ENCODE measurements at regions not wholly inside any gene's neighbourhood (a gene's known extent, or its start where the extent isn't known, plus 50 kb on each side); places are given as distances from the start of the nearest gene placed in this dataset.
A peak's percentile ranks its signal among the peaks of the same experiment; 100 is the strongest.
"Not testable (repeated sequence)": the region's sequence is repeated elsewhere in the genome, so short reads cannot be mapped to it uniquely, and the experiment has no call there.

DNA sequence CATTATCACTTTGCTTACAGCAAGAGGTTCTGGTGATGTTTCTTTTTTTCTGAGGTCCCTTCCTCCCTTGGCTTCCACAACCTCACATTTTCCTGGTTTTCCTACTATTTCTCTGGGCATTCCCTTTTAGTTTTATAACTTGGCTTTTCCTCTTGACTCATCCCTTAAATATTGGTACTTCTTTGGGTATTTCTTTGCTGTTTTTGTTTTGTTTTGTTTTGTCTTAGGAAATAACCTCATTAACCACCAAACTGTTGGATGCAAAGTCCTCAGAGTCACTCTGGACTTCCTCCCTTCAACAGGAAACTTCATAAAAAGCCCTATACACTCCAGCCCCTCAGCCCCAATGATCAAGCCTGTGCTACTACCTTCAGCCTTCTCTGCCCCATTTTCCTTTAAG lies 211.1 kb downstream of the DUSP10 start:
- no peak for DNase-seq

DNA sequence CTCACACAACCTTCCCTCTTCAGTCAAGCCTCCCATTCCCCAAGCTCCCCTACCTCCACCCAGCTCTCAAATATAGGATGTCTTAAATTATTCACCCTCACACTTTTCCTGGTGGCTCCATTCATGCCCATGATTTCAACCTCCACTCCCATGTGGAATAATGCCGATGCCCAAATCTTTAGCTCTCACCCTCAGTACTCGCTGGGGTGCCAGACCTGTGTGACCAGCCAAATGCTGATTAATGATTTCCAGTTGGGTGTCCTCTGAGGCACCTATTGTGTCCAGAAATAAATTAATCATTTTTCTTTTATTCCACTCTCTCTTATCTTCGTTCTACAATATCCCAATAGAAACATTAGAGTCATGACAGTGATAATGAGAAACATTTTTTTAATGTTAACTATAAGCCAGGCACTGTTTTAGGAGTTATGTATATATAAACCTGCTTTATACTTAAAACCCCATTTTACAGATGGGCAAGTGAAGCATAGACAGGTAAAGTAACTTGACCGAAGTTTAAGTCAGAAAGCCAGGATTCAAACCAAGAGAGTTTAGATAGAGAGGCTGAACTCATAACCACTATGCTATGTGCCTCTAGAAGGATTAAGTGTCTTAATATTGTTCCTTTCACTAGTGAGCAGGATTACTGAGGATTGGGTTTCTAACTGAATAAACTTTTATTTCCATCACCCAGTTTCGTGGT lies 209.7 kb downstream of the DUSP10 start:
- DNase-seq, result peak; percentile 10

DNA sequence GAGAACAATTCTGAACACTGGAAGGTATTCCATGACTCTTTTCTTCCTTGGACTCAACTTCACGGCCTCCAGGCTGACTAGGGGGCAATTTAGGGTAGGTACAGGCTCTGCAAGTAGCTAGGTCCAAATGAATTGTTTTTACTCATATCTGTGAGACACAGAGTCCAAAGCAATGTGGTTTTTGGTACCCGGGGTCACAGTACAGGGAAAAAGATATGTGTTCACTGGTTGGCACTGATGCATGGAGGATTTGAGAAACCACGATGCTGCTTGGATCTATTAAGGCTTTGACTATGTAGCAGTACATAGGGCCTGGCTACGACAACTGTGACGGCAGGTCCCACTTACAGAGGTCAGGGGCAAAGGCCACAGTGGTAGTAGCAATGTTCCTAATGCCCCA lies 200.6 kb downstream of the DUSP10 start:
- no peak for DNase-seq

DNA sequence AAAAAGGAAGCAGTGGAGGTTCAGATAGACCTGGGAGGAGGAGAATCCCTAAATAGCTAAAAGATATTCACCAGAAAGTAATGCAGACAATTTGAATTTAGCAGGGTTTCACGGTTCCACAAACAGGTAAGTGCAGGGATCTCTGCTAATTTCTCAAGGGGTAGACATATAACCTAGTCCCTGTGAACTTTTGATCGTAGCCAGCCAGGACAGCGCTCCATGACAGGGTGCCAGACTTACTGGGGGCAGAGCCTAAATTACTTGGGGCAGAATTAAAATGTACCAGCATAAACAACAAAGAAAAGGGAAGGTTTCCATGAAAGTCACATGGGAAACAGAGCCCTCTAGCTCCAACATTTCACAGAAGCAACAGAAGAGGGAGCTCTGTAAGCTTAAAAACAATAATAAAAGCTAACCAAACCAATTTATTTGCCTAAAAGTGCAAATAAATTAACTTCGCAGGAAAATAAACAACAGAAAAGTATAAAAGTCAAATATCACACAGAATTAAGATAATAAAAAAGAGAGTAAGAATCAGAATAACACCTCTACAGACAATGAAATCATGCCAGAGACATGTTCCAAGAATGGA lies 198.3 kb downstream of the DUSP10 start:
- DNase-seq, result peak; percentile 11

DNA sequence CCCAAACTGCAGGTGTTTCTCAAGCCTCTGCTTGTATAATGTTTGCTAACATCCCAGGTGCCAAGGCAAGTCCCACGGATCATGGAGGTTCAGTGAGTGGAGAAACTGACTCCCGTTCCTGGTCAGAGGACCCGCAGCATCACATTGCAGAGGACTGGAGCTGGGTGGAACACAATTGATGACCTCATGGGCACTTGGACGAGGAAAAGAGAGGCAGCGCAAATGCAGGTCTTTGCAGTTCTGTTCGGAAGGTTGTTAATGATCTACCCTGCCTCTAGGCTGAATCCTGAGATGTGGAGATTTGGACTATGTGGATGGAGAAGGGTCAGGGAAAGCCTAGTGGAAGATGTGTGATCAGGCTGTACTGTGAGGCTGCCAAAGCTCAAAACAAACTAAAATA lies 192.9 kb downstream of the DUSP10 start:
- no peak for DNase-seq

DNA sequence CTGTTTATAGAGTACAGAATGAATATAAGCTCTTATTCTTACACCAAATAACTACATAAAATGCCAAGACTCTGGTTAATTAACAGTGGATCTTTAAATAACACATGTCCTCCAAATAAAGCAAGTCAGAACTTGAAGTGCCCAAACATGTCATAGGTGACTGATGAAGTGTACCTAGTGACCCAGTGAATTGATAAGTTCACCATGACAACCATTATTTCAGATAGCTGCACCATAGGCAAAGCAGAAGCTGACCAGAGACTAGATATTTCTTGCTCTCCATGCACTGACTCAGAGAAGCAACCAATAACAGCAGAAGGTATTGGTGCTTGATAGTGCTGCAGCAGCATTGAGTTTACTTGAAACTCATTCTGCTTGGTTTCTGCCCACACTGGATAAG lies 192.1 kb downstream of the DUSP10 start:
- DNase-seq, result no peak

DNA sequence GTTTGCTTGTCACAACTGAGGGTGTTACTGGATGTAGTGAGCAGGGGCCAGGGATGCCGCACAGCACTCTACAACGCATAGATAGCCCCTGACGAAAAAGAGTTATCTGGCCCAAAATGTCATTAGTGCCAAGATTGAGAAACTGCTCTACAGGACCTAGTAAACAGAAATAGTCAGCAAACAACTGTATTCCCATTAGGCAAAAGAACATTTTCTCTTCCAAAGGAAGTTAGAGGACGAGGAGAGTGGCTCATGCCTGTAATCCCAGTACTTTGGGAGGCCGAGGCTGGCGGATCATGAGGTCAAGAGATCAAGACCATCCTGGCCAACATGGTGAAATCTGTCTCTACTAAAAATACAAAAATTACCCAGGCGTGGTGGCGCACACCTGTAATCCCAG lies 189.1 kb downstream of the DUSP10 start:
- not testable (repeated sequence) for DNase-seq

DNA sequence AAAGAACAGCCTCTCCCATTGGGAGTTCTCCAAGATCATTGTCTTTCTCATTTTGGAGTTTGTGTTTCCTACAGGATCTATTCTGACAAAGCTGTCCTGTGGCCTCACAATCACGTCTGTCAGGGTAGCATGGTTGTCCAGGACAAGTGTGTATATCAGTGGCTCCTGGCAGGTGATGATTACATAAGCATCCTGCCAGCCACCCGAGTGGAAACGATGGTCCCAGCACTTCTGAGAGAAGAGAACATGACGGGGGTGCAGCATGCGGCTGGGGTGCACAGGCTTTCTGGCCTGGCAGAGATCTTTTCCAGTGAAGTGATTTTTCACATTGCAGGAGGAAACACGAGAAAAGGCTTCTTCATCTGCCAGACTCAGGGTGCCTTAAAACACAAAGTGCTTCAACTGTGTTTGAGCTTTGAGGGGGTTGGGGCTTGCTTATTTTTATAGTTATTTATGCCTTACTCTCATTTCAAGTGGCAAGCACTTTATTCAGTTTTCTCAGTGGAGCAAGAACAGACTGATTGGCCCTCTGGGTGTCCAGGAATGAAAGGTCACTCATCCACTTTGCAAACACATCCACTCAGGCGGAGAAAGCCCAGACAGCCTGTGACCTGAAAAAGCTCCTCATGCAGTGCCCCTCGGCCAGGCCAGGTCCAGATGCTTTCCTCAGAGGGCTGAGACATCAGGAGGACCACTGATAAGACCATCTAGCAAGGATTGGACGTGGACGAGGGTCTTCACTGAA lies 186.0 kb downstream of the DUSP10 start:
- DNase-seq, result no peak

DNA sequence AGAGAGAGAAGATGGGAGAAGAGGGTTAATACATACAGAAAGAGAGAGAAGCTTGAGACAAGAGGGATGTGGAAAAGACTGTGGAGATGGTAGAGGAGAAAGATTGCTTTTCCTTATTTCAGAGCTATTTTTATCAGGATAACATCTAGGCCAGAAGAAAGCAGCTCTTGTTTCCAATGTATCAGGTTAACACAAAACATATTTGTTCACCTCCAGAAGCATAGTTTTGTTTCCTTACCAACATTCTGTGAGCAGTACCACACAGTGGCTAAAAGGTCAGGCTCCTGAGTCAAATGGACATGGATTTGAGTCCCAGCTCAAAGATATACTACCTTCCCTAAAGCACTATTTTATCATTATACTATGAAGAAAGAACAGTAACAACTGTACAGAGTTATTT lies 185.5 kb downstream of the DUSP10 start:
- DNase-seq, result no peak

DNA sequence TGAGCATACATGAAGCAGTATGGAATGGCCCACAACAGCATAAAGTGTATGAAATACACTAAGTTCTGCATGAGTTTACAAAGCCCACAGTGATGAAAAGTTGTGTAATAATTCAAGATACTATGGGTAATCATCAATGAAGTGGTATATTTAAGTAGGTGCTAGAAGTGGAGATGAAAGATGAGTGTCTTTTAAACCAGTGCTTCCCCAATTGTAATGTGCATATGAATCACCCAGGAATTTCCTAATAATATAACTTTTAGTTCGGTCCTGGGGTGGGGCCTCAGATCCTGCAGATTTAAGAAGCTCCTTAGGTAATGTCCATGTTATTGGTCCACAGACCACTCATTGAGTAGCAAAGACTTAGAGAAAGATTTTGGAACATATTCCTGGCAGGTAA lies 184.9 kb downstream of the DUSP10 start:
- no peak for DNase-seq

DNA sequence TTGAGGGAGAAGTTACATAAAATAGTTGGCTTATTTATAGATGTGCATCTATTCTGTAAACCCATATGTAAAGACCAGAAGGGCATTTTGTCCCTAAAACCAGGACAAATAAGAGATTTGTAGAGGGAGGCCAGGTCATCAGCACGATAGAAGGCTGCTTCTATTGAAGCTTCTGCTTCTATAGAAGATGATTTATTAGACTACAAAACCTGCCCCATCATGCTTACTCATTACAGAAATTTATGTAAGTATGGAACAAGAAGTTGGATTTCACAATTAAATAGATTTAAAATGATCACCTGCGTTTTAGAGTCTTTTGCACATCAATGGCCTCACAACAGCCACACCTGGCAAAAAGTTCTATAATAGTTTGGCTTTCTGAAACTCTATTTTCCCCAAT lies 183.5 kb downstream of the DUSP10 start:
- DNase-seq, result no peak

DNA sequence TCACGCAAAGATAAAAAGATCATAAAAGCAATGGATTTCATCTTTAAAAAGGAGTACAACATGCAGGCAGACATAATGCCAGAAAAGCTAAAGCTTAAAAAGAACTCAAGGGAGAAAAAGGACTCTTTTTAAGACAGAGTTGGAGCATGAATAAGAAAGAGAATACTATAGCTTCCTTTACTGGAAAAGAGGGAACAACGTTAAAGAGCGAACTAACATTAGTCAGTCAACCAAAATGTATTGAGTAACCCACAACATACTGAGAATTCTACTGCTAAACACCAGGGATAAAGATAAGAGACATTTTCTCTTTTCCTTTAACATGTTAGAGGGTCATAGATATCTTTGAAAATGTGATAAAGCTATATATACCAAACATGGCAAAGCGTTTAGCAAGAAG lies 182.0 kb downstream of the DUSP10 start:
- DNase-seq, result no peak

DNA sequence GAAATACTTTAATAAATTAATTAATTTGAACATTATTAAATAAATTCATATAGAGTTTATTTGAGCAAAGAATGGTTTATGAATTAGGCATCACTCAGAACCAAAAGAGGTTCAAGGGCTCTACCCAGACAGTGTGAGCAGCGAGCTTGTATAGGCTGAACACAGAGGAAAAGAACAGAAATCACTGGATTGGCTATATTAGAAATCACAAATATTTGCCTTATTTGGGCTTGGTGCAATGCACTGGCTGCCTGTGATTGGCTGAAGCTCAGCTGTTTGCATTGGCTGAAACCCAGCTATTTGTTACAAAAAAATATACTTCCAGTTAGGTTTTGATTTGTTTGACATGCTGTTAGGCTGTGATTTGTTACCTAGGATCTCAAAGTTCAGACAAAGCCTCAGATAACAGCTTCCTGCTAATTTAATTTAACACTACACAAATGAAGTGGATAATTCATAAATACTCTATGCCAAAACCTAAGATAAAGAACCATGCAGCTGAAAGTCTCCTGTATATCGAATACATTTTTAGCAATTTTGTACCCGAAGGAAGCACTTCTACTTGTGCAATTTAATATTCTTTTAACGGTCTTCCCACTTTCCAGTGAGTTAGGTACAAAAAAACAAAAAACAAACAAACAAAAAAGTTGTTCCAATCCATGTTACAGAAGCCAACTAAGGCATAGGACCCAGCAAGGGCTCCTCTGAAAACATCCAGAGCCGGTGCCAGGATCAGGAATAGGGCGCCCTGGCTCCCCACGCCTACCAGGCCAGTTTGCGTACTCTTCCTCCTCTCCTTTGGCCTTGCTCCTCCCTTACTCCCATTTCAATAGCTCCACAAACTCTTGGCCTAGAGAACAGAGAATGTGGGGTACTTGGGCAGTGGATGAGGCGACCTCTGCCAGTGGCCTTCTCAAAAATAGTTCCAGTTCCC lies 179.1 kb downstream of the DUSP10 start:
- no peak for DNase-seq

DNA sequence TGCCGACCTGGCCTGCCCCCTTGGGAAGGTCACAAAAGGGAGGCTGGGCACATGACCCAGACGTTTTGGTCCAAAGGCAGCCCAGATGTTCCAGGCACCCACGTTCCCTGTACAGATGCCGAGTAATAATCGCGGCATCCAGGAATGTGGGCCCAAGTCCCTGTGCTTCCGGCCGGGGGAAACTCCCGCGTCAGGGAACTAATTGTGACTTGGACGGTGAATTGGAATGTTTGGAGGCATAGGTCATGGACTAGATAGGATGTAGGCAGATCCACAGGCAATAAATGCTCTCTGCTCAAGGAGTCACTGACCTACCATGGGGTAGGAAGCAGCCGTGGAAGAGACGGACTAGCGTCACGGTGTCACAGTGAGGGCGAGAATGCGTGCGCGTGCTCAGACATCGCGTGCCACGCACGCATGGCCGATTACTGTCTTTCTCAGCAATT lies 178.4 kb downstream of the DUSP10 start:
- DNase-seq, result no peak

DNA sequence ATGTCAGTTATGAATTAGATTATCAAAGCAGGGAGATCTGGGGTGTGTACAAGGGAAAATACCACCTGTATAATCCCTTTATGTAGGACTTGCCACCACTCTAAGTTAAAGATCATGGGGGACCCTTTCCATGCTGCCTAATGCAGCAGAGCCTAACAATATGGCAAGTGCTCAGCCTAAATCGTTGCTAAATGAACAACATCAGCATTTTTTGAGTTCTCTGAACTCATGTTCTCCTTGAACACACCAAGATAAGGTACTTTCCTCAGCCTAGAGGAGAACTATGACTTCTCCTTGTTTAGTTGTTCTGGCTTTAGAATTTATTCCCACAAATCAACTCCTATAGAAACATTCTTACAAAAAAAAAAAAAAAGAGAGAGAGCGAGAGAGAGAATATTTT lies 177.0 kb downstream of the DUSP10 start:
- DNase-seq, result no peak

DNA sequence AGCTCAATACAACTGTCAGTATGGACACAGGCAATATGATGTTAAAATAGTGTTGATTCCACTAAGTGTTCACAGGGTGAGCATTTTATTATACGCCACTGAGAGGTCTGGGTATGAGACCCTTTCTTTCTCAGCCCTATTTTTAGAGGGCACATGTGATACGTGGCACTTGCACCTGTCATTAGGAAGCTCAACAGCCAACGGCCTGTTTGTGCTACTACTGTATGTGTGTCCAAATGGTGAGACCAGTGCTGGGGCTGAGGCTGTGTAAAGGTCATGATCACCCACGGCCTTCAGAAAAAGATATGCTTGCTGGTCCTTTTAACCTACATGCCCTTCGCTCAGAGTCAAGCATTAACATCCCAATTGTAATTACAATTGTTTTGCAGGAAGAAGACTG lies 176.2 kb downstream of the DUSP10 start:
- peak; percentile 76 for DNase-seq

DNA sequence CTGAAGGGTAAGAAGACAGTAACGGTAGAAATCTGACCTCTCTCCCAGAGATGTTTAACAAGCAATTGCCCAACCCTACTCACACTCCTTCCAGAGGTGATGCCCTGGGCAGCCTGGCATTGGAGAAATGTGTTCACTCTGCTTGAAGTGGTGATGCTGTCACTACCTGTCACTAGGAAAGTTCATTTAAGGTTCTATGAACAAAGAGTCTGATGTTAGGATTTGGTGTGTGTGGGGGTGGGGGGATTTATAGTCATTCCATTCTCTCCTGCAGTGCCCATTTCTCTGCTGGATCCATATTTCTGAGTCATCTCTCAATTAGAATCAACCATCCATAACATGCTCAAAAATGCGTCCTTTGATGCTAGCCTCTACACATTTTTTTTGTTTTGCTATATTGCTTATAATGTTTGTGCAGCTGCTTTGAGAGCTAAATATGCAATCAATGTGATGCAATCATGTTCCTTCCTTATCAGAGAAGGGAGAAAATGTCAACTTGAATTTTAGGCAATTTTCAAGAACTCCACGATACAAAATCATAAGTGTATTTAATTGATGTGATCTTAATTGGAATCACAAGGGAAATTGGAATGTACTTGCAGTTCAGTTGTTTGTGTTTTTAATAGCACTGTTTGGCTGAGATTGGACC lies 173.9 kb downstream of the DUSP10 start:
- no peak for DNase-seq

DNA sequence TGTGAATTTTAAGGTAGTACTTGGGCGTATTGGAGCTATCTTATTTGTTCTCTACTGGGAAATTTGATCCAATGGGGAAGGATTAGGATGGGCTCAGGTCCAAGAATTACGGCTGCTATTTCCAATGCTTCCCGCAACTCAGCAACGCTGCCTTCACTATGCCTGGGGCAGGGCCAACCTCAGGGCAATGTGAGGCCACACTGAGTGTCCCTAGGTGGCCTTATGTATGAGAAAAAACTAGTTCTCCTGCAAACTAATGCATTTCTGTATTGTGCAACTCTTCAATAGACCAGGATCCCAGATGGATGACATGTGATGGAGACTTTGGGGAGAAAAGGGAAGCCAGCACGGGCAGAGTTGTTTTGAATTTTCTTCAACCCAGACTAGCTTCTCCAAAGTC lies 168.1 kb downstream of the DUSP10 start:
- peak; percentile 70 for DNase-seq

DNA sequence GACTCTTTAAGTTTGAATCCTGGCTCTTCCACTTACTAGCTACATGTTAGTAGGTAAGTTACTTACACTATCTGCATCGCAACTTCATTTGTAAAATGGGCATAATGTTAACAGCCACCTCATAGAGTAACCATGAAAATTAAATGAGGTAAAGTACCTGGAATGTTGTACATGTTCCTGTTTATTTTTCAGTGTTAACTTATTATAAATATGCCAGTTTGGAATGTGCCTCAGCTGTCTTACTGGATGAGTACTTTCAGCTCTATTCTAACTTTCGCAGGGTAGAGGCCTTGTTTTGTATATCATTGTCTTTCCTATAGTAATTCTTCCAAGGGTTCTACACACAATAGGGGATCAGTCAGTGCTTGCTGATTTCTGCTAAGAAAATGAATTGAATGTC lies 167.4 kb downstream of the DUSP10 start:
- DNase-seq, result no peak

DNA sequence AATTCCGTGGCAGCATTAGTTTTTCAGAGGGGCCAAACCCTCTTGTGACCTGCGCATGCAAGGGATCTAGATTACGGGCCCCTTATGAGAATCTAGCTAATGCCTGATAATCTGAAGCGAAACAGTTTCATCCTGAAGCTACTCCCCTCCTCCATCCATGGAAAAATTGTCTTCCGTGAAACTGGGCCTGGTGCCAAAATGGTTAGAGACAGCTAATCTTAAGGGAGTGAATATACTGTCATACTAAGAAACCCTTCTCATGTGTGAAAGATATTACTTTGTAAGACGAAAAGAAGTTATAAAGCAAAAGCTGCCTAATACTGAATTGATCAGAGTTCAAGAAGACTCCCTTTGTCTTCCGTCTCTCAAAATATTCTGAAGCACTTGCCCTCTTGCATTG lies 166.3 kb downstream of the DUSP10 start:
- peak; percentile 50 for DNase-seq

DNA sequence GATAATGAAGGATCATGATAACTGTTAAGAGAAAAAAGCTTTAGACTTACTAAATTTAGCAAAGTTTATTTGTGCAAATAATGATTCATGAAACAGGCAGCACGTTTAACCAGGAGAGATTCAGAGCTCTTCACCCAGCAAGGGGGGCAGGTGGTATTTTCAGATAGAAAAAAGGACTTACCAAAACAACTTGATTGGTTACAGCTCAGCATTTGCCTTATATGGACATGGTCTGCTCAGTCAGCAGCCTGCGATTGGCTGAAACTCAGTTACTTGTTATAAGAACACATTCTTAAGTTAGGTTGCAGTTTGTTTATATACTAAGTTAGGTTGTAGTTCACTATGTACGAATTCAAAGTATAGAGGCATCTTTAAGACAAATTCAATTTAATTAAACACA lies 165.6 kb downstream of the DUSP10 start:
- no peak for DNase-seq

DNA sequence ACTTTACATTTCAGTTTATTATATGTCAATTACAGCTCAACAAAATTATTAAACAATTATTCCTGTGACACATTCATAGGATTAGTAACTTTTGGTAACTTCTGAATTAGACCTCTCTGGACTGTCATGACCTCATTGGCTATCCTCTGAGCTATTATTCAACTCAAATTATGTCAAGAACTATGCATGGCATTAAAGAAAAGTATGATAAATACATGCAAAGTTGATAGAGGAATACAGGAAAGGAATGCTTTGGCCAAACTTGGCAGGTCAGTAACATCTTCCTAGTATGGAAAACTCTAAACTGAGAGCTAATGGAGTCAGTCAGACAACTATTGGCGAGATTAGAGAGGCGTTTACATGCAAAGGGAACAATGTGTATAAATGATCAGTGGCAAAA lies 158.4 kb downstream of the DUSP10 start:
- DNase-seq, result no peak
